Renal cortical epithelial cell (primary cell): ENCODE measurements at regions not wholly inside any gene's neighbourhood (a gene's known extent, or its start where the extent isn't known, plus 50 kb on each side); places are given as distances from the start of the nearest gene placed in this dataset.
"Not testable (repeated sequence)": the region's sequence is repeated elsewhere in the genome, so short reads cannot be mapped to it uniquely, and the experiment has no call there.

Experiments used
- DNase-seq: peaks from one replicate; pipeline ENCODE4 v3.0.0-alpha.2; 2011; ENCODE audit warnings: low read depth

- no peak for DNase-seq
Measured at GRCh38 chr4:64216741-64217140, 192.5 kb downstream of the TECRL start.

GRCh38 chr4:64205376-64205775 lies 203.9 kb downstream of the TECRL start:
- DNase-seq = no peak

DNA sequence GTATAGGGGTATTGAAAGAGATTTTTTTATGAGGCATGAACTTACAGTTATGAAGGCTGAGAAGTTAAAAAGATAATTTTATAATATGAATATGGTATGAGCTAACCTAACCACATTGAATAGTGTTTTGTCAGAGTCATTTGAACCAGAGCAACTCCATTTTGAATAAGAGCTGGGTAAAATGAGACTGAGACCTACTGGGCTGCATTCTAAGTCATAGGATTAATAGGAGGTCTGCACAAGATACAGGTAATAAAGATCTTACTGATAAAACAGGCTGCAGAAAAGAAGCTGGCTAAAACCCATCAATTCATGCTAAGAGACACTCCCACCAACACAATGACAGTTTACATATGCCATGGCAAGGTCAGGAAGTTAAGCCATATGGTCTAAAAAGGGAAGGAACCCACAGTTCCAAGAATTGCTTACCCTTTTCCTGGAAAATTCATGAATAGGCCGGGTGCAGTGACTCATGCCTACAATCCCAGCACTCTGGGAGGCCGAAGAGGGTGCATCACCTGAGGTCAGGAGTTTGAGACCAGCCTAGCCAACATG lies 209.2 kb downstream of the TECRL start:
- DNase-seq = no peak

DNA sequence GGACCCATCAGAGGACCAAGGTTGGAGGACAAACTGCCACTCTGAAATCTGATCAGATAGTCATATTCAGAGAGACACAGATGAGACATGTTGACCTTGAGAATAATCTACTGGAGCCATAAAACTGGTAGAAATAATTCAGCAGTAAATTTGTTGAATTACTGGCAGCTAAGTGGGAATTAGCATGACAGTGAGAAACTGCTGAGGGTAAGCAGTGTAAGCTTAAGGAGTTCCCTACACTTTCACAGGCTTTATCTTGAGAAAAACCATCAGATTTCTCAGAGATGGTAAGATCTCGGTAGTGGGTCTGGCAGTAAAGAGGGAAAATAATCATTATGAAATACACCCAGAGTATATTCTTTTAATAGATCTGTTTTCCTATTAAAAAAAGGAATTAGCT lies 213.7 kb downstream of the TECRL start:
- no peak for DNase-seq

DNA sequence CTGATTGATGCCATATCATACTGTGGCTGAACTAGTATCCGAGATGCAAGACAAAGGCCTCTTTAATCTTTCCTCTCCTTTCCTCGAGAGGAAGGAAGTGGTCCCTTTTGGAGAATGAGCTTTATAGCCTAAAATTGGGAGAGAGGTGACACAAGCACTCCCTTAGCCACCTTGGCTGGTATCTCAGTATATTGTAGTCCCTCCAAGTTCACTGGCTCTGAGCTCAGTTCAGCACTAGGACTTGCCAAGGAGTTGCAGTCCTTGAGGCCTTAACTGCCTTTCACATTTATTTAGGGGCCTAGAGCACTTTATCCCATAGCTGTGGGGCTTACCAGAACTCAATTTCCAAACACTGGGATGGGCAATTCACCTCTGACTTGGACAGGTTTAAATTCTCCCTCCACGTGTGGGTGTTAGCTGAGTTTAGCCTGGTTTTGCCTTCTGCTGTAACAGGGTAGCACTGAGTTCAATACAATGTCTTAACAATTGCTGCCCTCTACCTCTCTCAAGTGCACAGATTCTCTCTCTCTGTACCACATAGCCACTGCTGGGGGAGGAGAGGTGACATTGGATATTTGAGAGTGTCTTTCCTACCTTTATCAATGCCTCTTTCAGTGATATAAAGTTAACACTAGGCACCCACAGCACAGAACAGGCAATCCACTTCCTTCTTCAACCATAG lies 216.4 kb downstream of the TECRL start:
- DNase-seq = no peak

DNA sequence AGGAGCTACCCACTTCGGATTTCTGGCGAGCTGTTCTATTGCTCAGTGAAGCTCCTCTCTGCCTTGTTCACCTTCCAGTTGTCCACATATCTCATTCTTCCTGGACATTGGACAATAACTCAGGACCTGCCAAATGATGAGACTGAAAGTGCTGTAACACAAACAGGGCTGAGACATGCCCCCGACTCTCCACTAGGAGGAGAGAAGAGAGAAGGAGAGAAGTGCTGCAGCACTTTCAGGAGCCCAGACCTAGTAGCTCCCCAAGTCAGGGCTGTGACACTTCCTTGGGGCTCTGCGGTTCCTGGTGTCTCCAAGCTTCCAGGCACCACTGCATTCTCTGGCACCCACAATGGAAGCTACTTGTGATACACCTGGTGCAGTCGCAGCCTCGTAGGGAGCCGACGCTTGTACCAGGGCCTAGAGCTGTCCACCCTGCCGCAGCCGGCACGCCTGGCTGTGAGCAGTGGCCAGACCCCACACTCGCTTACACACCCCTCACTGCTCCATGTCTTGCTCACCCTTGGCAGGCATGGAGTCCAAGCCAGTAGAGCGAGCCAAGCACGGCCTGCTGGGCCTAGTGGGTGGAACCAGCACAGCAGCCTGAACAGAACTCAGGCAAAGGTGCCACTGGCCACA lies 234.9 kb downstream of the TECRL start:
- DNase-seq = no peak

- no peak for DNase-seq
Measured at GRCh38 chr4:64166365-64166764, 242.9 kb downstream of the TECRL start.

- peak; percentile 56 for DNase-seq
Measured at GRCh38 chr4:64158648-64159326, 250.5 kb downstream of the TECRL start.

GRCh38 chr4:64157397-64157796 lies 251.9 kb downstream of the TECRL start:
- DNase-seq = no peak

GRCh38 chr4:64156253-64156652 lies 253.0 kb downstream of the TECRL start:
- DNase-seq = no peak

GRCh38 chr4:64146030-64146429 lies 263.2 kb downstream of the TECRL start:
- DNase-seq = peak; percentile 34

GRCh38 chr4:64144994-64145393 lies 264.3 kb downstream of the TECRL start:
- DNase-seq = no peak

DNA sequence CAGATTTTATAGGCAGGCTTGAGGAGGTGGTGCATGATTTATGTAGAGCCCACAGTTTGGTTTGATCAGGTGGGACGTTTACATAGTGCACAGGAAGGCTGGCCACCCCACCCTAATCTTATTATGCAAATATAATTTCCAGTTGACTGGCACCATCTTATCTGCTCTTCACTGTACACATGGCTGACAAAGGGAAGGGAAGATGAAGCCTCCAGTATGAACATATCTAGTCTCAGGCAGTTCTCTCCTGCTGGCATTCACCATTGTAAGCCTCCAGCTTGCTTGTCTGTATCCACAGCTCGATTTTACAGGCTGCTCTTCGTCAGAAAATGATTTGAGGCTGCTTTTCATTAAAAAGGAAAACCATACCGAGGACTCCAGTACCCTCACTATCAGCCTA lies 278.3 kb downstream of the TECRL start:
- no peak for DNase-seq

GRCh38 chr4:64125354-64125753 lies 283.9 kb downstream of the TECRL start:
- DNase-seq = no peak

GRCh38 chr4:64121803-64122202 lies 287.4 kb downstream of the TECRL start:
- DNase-seq = no peak

DNA sequence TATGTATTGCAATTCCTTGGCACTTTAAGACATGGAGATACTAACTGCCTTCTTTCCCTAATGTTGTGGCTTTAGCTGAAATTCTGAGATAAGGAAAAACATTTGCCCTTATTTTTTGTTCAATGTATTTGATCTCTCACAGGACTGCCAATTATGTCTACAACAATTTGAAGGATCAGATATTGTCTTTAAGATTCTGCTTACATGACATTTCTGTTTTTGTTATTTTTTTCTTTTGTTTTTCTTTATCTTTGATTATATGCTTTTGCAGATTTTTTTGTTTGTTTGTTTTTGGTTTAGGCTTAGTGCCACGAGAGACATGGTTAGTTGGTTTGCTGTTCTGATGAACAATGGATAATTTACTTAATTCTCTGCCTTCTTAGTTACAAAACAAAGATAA lies 303.3 kb downstream of the TECRL start:
- DNase-seq = no peak

- no peak for DNase-seq
Measured at GRCh38 chr4:64095398-64095797, 313.9 kb downstream of the TECRL start.

GRCh38 chr4:64079316-64079715 lies 329.9 kb downstream of the TECRL start:
- no peak for DNase-seq

- DNase-seq = no peak
Measured at GRCh38 chr4:64068096-64068495, 341.2 kb downstream of the TECRL start.

GRCh38 chr4:64062991-64063390 lies 346.3 kb downstream of the TECRL start:
- DNase-seq = no peak

DNA sequence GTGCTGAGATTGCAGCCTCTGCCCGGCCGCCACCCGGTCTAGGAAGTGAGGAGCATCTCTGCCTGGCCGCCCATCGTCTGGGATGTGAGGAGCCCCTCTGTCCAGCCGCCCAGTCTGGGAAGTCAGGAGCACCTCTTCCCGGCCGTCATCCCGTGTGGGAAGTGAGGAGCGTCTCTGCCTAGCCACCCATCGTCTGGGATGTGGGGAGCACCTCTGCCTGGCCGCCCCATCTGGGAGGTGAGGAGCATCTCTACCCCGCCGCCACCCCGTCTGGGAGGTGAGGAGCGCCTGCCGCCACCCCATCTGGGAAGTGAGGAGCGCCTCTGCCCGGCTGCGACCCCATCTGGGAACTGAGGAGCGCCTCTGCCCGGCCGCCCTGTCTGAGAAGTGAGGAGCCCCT lies 372.2 kb downstream of the TECRL start:
- DNase-seq = not testable (repeated sequence)

- no peak for DNase-seq
Measured at GRCh38 chr4:64022560-64022959, 386.7 kb downstream of the TECRL start.

DNA sequence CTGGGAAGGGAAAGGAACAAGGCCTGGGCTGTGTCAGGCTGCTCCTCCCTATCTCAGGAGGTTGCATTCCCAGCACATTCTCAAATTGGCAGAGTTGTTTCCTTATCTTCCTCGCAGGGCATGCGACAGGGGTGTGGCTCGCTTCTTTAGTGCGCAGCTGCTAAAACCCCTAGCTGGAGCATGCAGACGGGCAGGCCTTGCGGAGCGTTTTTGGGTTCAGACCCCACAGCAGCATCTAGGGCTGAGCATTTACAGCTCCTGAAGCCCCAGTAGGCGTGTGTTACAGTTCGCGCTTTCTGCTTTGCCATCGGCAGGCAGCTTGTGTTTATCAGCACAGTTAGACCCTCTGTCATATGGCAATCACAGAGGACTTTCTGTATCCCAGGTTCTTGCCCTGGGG lies 392.4 kb downstream of the TECRL start:
- no peak for DNase-seq
